ENCODE measurements at regions not wholly inside any gene's neighbourhood (a gene's known extent, or its start where the extent isn't known, plus 50 kb on each side); places are given as distances from the start of the nearest gene placed in this dataset.

- TF ChIP-seq KAT2B (IDR thresholded peaks at IDR 0.05; ENCODE audit: low read depth, low read length): no peak
- TF ChIP-seq, protein P1, sequence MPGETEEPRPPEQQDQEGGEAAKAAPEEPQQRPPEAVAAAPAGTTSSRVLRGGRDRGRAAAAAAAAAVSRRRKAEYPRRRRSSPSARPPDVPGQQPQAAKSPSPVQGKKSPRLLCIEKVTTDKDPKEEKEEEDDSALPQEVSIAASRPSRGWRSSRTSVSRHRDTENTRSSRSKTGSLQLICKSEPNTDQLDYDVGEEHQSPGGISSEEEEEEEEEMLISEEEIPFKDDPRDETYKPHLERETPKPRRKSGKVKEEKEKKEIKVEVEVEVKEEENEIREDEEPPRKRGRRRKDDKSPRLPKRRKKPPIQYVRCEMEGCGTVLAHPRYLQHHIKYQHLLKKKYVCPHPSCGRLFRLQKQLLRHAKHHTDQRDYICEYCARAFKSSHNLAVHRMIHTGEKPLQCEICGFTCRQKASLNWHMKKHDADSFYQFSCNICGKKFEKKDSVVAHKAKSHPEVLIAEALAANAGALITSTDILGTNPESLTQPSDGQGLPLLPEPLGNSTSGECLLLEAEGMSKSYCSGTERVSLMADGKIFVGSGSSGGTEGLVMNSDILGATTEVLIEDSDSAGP (CRISPR knock-in tag; IDR thresholded peaks at IDR 0.05): no peak
- no peak for TF ChIP-seq MAX (CRISPR knock-in tag; IDR thresholded peaks at IDR 0.05)
- no peak for TF ChIP-seq USF1 (CRISPR knock-in tag; IDR thresholded peaks at IDR 0.05)
- no peak for TF ChIP-seq CREB1 (IDR thresholded peaks at IDR 0.05)
- no peak for TF ChIP-seq CREB1 (CRISPR knock-in tag; IDR thresholded peaks at IDR 0.05)
- no peak for TF ChIP-seq TAF1 (IDR thresholded peaks at IDR 0.05; ENCODE audit: control insufficient read depth, extremely low read depth, insufficient read depth, low read length, severe bottlenecking)
- no peak for TF ChIP-seq MXI1 (IDR thresholded peaks at IDR 0.05; ENCODE audit: low read depth, low read length)
These were observed 93.3 kb upstream of the SLC4A7 start for GRCh38 chr3:27577504-27577903.
